HG02938 (cell line): ENCODE measurements at regions not wholly inside any gene's neighbourhood (a gene's known extent, or its start where the extent isn't known, plus 50 kb on each side); places are given as distances from the start of the nearest gene placed in this dataset.
A peak's percentile ranks its signal among the peaks of the same experiment; 100 is the strongest.

Experiments
- ATAC-seq: cut with Tn5 transposase; IDR thresholded peaks from one replicate; pipeline ENCODE4 v1.9.1; 2021; ENCODE audit warnings: mild to moderate bottlenecking, moderate library complexity; ENCODE audit not compliant: unreplicated experiment

DNA sequence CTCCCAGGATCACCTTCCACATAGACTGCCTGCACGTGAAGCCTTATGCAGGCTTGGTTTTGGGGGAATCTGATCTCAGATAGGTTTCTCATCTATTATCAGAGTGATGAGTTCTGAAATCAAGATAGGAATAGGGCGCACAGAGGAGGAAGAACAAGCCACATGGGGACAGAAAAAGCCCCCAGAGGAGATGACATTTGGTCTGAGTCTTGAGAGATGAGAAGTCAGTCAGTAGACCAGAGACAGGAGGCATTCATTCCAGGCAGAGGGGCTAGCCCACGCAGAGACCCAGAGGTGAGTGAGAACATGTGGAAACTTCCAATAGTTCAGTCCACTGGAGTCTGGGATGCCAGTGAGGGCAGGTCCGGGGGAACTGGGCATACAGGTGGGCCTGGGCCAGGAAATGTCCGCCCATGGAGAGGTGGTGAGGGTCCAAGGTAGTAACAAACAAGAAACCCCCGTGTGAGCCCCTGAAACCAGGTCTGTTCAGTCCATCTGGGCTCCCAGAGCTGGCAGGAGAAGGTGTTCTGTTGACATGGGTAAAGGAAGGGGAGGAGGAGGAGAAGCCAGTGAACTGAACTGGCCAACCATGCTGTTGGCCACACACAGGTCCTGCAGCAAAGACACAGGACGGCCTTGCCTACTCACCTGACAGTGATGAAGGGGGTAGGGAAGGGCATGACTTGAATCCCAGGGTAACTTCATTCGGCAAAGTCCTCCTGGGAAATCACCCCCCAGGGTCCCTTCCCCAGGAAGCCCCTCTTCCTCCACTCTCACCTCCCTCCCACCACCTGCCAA lies 69.3 kb upstream of the SMNDC1 start:
- no peak for ATAC-seq

DNA sequence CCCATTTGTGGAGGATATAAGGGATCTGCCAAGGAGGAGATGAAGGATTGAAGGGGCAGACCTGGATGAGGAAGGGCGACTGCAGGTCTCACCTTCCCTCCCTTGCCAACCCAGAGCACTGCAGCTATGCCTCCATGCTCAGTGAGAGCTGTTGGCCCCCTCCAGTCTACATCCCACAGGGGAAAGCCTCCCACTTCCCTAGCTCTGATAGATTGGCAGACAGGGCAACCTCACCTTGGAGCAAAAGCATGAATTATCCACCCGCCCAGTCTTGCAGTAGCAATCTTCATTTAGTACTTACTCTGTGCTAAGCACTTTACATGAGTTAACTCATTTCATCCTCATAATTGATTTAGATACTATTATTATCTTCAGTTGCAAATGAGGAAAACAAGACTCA lies 70.4 kb upstream of the SMNDC1 start:
- no peak for ATAC-seq

DNA sequence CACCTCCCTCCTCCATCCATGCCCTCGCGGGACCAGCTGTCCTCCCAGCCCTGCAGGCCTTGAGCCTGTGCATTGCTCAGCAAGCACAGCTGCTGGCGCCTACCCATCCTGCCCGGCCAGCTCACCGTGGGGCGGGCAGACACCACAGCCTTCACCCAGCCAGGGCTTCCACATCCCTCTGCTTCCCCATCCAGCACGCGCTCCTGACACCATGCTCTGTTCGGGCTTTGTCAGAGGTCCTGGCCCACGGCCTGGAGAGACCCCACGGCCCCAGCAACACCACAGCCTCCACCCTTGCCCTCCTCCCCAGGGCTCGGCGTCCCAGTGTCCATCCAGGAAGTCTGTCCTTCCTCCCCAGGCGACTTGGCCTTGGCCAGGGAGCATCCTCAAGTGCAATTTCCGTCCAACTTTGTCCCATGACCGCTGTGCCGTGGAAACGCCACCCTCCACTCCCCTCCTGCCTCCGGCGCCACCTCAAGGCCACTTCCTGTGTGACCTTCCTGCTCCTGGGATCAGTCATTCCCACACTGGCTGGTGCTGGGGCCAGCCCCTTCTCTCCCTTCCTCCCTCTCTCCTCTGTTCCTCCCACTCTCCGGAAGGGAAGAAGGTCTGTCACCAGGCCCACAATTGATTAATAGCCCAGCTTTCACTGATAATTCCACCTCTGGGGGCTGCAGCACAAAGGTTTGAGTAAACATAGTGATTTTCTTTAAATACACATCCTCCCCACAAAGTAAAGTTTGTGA lies 71.5 kb upstream of the SMNDC1 start:
- ATAC-seq: no peak

DNA sequence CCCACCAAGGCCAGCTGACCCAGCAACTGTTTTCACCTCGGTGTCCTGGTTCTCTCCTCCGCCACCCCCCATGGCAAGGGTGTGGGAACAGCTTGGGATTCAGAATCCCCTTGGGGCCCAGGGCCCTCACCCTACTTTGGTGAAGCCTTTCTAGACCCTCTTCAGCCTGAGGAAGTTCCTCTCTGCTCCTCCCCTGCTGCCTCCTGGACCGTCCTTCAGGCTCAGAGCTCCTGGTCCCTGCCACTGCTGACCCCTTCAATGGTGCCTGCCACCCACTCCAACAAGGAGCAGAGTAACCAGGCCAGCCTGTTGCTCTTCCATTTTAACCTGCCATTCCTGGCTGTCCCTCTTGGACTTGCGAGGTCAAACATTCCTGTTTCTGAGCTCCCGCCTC lies 72.0 kb upstream of the SMNDC1 start:
- ATAC-seq: no peak

DNA sequence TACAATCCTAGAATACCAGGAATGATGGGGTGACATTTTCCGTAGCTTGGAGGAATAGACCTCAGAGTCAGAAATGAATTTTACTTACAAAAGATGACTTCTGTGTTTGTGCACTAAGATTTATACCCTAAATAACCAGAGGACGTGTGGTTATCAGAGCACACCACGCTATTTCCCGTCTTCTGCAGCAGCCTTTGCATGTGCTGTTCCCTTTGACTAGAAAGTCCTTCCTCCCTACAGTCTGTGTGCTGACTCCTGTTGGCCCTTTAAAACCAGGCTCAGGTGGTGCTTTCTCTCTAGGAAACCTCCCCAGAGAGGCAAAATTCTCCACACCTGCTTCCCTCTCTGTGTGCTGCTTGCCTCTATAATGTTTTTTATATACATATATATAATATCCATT lies 73.3 kb upstream of the SMNDC1 start:
- ATAC-seq: no peak

DNA sequence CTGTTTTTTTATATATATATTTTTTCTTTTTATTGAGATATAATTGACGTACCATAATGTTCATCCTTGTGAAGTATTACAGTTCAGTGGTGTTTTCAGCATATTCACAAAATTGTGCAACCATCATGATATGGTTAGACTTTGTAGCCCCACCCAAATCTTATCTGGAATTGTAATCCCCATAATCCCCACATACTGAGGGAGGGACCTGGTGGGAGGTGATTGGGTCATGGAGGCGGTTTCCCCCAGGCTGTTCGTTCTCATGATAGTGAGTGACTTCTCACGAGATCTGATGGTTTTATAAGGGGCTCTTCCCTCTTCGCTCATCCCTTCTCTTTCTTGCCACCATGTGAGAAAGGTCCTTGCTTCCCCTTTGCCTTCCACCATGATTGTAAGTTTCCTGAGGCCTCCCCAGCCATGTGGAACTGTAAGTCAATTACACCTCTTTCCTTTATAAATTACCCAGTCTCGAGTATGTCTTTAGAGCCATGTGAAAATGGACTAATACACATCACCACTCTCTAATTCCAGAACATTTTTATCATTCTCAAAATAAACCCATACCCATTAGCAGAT lies 73.9 kb upstream of the SMNDC1 start:
- ATAC-seq: no peak

DNA sequence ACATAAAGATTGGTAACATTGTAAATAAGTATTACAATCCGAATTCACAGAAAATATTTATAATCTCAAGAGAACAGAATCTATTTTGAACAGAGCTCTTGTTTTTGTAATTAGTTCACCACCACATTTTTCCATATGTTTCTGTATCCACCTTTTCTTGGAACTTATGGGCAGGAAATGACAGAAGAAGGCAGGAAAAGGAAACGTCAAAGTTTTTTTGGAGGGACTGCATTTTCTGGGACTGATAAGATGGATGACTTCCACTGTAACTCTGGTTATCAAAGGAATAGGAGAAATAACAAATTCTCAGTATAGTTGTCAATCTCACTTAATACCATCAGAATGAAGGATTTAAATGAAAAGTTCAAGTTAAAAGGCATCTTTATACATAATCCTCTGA lies 75.1 kb upstream of the SMNDC1 start:
- no peak for ATAC-seq

DNA sequence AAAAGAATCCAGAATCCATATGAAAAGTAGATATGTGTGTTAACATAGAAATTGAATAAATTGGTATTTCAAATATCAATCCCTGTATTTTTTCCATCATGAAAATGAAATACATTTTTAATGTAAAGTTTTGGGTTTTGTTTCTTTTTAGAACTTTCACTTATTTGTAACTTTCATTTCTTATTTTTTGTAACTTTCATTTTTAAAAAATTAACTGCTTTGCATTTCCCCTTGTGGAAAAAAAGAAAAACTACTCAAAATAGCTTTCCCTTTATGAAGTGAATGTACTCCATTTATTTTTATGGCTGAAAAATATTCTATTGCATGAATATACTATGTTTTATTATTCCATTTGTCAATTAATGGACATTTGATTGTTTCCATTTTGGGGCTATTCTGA lies 75.6 kb upstream of the SMNDC1 start:
- no peak for ATAC-seq

DNA sequence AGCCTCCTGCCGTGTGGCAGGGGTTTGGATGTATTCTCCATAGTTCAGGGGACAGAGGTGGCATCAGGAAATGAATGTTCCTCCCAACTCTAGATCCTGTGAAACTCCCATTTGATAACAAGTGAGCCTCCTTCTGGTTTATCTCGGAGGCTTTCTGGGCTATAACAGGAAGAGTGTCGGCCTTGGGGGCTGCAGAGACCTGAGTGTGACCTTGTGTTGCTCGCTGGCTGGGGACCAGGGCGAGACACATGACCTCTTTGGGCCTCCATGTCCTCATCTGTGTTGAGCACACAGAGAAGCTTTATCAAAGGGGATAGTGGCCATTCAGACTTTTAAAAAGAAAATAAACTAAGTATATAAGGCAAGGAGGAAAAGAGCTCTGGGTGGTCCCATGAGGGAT lies 78.0 kb upstream of the SMNDC1 start:
- no peak for ATAC-seq

DNA sequence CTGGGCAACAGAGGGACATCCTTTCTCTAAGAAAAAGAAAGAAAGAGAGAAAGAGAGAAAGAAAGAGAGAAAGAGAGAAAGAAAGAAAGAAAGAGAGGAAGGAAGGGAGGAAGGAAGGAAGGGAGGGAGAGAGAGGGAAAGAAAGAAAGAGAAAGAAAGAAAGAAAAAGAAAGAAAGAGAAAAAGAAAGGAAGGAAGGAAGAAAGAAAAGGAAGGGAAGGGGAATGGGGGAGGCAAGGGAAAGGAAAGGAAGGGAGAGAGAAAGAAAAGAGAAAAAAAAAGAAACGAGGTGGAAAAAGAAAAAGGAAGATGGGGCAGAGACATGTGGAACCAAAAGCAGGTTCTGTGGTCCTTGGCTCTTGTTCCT lies 82.9 kb upstream of the SMNDC1 start:
- no peak for ATAC-seq

DNA sequence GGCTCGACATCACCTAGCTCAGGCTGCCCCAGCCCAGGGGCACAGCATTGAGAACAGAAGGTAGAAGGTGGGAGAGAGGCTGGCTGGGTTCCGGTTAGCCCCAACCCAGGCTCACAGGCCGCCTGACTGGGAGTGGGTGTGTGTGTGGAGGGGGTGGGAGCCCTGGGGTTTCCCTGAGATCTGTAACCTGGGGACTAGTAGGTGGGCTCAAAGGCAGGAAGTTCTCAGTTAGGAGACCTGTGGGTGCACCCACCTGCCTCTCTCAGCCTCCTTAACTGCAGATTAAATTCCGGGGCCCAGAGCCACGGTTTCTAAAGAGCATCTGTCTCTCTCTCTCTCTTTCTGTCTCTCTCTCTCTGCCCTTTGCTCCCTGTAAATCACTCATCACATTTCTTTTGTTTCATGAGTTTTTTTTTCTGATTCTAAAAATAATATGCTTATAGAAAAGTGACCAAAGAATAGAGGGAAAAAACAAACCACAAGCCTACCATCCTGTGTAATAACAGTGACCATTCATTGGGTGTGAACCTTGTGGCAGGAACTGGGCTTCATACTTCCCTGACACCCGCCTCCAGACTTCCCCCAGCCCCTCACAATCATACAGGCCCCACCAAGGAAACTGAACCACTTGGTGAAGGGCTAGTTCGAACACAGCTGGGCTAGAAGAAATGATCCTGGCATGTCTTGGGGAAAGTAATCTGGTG lies 83.4 kb upstream of the SMNDC1 start:
- ATAC-seq: peak; percentile 78

DNA sequence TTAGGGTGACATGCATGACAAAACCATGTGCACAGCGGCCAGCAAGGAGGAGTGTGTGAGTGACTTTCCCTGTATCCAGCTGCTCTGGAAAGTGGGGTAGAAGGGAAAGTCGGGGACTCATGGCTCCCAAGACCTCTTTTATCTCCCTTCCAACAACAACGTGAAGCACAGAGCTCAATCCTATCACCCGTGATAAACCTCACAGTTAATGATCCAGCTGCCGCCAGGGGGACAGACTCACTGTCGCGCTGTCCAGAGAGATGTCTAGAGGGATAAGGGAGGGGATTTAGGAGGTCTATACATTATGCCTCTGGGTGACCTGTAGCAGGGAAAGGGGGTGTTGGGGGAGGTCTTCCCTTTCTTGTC lies 84.0 kb upstream of the SMNDC1 start:
- ATAC-seq: no peak

DNA sequence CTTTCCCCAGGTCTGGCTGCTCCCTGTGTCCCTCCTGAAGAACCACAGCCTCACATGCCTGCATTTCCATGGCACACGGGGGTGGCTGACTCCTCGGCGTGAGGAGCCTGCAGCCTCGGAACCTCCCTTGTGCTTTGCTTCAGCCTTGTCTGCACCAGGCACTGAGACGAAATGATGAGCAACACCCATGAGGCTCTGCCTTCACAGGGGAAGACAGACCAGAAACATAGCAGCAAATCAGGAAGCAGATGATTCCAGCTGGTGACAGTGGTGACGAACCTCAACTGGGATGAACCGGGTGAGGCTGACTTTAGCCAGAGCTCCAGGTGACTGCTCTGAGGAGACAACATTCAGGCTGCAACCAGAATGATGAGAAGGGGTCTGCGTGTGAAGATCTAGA lies 84.5 kb upstream of the SMNDC1 start:
- ATAC-seq: no peak

DNA sequence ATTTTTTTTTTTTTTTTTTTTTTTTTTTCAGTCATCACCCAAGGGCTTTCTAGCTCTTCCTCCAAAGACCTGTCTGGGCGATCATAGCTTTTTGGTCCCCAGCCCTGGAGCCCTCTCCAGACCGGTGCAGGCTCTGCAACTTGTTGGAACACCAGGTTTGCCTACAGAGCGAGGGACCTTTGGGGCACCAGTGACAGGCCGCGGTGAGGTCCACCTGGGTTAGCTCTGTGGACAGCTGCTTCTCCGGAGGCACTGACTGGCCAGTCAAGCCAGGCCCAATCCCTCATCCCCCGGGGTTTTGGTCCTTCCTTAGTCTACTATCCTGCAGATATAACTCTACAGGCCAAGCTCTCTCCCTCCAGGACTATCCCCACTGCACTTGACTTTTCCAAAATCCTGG lies 86.8 kb upstream of the SMNDC1 start:
- no peak for ATAC-seq

DNA sequence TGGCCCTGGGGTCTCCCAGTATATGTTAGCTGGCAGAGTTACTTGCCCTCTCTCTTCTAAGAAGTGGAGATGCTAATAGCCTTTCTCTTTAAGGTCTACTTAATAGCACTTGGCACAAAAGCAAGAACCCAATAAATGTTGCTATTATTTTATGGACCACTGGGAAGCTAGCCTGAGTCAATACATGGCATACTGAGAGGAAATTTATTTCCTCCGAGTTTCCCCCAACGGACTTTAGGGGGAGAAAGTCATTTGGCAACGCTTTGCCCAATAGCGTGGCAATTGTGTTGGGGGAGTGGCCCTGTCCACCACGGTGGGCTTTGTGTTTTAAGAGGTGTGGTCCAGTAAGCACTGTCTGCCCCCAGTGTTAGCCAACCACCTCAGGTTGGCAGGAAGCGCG lies 87.4 kb upstream of the SMNDC1 start:
- no peak for ATAC-seq

DNA sequence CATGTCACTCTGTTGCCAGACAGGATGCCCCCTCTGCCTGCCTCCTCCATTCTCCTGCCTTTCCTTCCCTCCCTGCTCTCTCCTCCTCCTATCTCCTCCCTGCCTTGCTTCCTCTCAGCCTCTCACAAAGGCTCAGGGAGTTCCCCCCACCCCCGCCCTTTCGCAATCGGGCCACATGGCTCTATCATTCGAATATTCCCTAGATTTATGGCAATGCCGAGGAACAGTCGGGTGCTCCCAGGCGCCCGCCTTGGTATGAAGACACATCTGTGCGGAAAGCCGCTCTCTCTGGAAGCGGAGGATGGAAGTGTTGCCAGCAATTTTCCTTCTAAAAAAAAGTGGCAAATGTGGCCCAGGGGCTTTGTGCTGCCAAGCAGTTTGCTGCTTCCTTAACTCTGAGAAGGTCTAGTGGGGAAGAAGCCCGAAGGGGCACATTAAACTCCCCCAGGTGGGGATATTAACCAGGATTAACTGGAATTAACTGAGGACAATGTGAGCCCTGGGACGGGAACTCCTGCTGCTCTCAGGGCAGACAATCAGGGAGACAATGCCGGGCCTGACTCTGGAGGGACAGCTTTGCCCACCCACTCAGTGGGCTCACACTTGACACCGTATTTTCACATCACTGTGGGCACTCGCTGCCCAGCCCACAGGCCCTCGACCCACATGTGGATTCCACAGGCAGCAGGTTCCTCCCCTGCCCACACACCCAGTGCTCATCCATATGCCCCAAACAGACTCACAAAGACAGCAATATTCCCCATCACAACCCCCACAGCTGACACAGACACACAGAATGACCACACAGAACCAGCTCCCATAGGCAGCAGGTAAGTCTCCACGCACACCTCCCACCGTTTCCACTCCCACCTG lies 88.4 kb upstream of the SMNDC1 start:
- no peak for ATAC-seq

DNA sequence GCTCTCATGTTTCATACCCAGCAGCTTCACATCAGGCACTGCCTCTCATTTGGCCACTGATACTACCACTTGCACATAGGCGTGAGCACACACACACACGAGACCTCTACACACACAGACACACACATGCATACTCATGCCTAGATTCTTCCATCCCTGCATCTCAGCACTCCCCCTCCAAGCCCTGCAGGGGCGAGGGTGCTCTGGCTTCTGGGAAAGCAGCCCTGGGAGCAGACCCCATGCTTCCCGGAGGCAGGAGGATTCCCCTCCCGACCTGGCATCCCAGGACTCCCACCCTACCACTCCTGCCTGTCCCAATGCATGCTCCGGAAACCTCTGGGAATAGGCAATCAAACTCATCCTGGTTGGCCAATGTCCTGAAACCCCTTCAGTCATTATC lies 89.1 kb upstream of the SMNDC1 start:
- no peak for ATAC-seq

DNA sequence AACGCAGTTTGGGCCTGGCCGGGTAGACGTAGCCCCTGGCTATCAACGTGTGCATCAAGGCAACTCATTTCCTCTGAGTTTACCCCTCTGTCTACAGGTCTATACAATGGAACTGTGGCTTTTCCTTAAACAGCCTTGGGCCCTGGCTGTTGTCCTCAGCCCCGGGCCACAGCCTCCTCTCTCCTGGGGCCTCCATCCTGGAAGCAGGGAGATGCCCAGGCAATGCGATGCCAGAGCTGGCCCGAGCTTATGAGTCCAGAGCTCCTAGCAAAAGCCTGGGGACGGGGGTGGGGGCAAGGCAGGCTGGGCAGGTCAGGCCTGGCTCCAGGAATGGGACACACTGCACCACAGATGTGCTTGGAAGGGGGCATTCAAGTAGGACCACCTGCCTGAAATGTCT lies 89.6 kb upstream of the SMNDC1 start:
- no peak for ATAC-seq

DNA sequence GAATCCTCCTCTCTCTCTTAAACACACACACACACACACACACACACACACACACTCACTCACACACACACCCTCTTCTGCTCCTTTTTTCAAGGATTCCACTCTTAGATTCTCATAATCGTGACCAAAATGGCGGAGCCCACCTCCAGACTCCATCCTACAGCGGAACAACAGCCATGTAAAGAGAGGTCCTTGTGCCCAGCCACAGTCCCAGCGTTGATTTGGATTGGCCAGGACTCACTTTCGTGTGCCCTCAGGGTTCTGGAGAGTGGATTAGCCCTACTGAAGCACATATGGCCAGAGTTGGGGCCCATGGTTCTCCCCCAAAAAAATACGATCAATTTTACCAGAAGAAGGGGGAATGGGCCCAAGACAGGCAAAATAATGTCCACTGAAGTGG lies 90.2 kb upstream of the SMNDC1 start:
- ATAC-seq: no peak

DNA sequence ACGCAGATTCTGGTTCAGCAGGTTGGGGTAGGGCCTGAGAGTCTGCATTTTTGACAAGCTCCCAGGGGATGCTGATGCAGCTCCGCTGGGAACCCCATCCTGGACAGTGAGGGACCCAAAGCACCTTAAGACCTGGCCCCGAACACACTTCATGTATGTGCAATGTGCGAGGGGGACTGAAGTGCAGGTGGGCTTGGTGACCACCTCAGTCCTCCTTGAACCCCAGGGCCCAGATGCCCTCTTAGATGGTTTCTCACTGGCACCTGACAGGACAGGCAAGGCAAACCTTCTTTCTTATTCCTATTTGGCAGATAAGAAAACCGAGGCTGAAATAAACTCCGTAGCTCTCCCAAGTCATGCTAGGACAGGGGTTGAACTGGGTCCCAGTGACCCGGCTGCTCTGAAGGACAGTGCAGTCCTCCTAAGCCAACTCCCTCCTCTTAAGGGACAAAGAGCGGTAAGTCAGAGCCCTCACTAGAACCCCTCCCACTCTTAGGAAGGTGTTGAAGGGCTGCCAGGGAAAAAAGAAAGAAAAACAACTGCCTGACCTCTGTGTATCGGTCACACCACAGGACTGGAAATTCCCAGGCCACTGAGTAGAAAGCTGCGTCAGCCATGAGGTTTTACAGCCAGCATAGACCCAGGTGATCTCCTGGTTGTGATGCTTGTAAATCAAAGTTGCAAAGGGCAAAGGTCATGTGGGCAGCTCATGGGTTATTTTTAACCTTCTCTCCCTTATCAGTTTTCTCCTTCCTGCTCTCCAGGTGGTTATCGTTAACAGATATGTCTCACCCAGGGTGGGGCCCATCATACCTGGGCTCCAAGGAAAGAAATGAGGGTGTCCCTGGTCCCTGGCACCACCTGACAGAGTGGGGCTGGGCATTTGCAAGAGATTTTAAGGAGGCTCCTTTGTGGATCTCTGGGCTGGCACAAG lies 90.9 kb upstream of the SMNDC1 start:
- ATAC-seq: peak; percentile 88
